A549 (cell line): ENCODE measurements at regions not wholly inside any gene's neighbourhood (a gene's known extent, or its start where the extent isn't known, plus 50 kb on each side); places are given as distances from the start of the nearest gene placed in this dataset.

ENCODE experiments used
- CHD2 ChIP-seq: fragments of 150-350 bp; IDR thresholded peaks from 2 replicates; pipeline ENCODE4 v1.6.1; 2014; ENCODE audit warnings: low read length; ENCODE audit not compliant: partially characterized antibody
- KDM5A ChIP-seq: fragments of 200-600 bp; sonication (generic); IDR thresholded peaks from 2 replicates; pipeline ENCODE4 v1.6.1; 2016; ENCODE audit warnings: antibody characterized with exemption, mild to moderate bottlenecking
- MYC ChIP-seq: IDR thresholded peaks from 2 replicates; pipeline ENCODE4 v1.6.1; 2012; ENCODE audit warnings: mild to moderate bottlenecking, inconsistent platforms, low read length, improper control_type of control experiment, borderline replicate concordance
- RNF2 ChIP-seq: fragments of 200-600 bp; sonication (generic); IDR thresholded peaks from 2 replicates; pipeline ENCODE4 v1.6.1; 2016; ENCODE audit warnings: low read depth, mild to moderate bottlenecking, antibody characterized with exemption, moderate library complexity, borderline replicate concordance
- TF ChIP-seq, protein P1 (sequence below): fragments of >200 bp; sonication (Bioruptor Twin); formaldehyde crosslinking; IDR thresholded peaks from 3 replicates; pipeline ENCODE4 v1.6.1; 2016
- TF ChIP-seq, protein P2 (sequence below): fragments of >200 bp; sonication (Bioruptor Twin); formaldehyde crosslinking; IDR thresholded peaks from 3 replicates; pipeline ENCODE4 v1.5.1; 2016

DNA sequence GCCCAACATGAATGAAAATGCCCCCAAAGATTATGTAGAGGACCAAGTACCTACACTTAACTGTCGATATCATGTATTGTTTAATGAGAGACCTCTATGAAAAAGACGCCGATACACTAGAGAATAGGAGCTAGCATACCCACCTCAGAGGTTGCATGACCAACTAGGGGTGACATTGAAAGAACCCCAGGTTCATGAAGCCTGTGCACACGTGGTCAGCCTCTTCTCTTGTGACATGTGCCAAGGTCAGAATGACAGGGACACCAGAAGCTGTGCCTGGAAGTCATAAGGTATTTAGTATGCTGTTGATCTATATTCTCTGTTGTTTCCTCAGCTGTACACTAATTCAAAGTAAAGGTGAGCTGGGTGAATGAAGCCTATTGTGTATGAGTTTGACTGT lies 1594.1 kb downstream of the EFNA5 start:
- TF ChIP-seq, protein P1, sequence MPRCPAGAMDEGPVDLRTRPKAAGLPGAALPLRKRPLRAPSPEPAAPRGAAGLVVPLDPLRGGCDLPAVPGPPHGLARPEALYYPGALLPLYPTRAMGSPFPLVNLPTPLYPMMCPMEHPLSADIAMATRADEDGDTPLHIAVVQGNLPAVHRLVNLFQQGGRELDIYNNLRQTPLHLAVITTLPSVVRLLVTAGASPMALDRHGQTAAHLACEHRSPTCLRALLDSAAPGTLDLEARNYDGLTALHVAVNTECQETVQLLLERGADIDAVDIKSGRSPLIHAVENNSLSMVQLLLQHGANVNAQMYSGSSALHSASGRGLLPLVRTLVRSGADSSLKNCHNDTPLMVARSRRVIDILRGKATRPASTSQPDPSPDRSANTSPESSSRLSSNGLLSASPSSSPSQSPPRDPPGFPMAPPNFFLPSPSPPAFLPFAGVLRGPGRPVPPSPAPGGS: no peak
- TF ChIP-seq RNF2 (no peak), CHD2 (no peak), KDM5A (no peak), MYC (no peak)
- TF ChIP-seq, protein P2, sequence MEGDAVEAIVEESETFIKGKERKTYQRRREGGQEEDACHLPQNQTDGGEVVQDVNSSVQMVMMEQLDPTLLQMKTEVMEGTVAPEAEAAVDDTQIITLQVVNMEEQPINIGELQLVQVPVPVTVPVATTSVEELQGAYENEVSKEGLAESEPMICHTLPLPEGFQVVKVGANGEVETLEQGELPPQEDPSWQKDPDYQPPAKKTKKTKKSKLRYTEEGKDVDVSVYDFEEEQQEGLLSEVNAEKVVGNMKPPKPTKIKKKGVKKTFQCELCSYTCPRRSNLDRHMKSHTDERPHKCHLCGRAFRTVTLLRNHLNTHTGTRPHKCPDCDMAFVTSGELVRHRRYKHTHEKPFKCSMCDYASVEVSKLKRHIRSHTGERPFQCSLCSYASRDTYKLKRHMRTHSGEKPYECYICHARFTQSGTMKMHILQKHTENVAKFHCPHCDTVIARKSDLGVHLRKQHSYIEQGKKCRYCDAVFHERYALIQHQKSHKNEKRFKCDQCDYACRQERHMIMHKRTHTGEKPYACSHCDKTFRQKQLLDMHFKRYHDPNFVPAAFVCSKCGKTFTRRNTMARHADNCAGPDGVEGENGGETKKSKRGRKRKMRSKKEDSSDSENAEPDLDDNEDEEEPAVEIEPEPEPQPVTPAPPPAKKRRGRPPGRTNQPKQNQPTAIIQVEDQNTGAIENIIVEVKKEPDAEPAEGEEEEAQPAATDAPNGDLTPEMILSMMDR: no peak
